ENCODE measurements at regions not wholly inside any gene's neighbourhood (a gene's known extent, or its start where the extent isn't known, plus 50 kb on each side); places are given as distances from the start of the nearest gene placed in this dataset.

GRCh38 chr6:4313044-4313686, 177.8 kb upstream of the ECI2 start:
- DNase-seq = peak; percentile 92

GRCh38 chr6:4311976-4312860, 176.8 kb upstream of the ECI2 start:
- DNase-seq = no peak

DNA sequence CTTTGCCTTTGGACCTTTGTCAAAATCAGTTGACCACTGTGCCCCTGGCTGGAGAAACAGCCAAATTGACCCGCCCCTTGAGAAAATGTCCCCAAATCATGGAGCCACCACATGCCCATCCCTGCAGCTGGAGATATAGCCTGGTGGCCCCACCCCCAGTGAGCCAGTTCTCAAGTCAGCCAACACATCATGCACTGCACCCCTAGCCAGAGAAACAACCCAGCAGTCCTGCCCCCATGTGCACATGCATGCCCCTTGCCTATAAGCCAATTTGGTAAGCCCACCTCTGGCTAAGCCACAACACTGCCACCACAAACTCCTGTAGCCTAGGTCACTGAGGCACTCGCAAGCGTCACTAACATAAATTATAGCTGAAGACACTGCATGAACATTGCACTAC, 174.2 kb upstream of the ECI2 start:
- DNase-seq = no peak

DNA sequence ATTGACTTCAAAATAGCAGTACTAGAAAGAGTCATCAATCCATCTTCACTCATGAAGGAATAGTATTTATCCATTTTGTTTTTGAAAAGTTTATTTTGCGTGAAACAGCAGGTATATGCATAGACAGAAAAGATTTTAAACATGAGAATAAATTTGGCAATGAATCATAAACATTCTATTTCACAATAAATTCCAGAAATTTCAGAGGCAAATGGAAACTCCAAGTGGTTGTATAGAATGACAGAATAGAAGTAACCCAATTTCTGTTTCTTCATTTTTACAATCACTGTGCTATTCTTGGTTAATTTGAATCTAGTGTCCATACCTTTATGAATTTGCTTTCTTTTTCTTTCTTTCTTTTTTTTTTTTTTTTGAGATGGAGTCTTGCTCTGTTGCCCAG, 173.0 kb upstream of the ECI2 start:
- DNase-seq = no peak

- DNase-seq = no peak
Observed at GRCh38 chr6:4304927-4305455, 169.6 kb upstream of the ECI2 start.

GRCh38 chr6:4303638-4304037, 168.3 kb upstream of the ECI2 start:
- DNase-seq = no peak

GRCh38 chr6:4302524-4302923, 167.1 kb upstream of the ECI2 start:
- no peak for DNase-seq

GRCh38 chr6:4301871-4302270, 166.5 kb upstream of the ECI2 start:
- no peak for DNase-seq

- no peak for DNase-seq
Observed at GRCh38 chr6:4300917-4301316, 165.5 kb upstream of the ECI2 start.

DNA sequence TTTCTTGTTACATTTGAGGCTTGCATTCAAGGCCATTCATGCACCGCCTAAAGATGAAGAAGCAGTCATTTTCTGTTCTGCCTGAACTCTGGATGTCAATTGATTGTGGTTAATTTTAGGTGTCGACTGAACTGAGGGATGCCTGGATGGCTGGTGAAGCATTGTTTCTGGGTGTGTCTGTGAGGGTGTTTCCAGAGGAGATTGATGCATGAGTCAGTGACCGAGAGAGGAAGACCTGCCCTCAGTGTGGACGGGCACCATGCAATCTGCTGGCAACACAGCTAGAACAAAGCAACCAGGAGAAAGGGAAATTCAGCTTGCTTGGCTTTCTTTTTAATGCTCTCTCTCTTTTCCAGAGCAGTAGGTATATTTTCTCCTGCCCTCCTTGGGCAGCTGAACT, 164.1 kb upstream of the ECI2 start:
- DNase-seq = no peak

DNA sequence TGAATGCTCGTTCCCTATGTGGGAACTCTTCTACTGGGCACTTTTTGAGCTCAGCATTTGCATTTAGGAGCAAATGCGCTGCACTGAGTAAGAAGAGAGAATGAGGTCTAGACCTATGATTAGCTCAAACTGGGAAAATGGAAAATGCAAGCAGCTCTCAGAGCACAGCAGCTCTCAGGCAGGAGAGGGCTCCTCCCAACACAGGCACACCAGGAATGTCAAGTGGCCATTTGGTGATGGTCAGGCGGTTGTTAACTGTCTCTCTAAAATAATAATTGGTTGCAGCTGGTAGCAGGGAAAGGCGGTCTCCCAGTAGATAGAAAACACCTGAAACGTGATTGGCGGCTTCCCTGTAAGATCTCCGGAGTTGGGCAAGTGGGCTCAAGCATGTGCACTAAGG, 162.0 kb upstream of the ECI2 start:
- no peak for DNase-seq

DNA sequence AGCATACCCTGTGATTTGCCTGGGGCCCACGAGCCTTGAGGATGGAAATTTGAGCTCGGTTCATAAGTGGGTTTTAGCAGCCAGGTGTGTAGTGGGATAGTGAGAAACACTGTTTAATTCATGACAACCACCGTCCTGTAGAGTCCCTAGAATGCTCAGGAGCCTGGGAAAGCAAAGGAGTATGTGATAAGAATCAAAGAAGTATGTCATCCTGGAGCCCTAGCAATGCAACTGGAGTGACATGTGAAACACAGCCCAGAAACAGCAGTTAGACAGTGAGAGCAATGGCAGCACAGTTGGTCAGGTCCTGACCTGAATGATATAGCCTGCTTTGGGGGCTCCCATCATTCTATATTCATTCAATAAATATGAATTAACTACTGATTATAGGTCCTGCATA, 161.2 kb upstream of the ECI2 start:
- no peak for DNase-seq

DNA sequence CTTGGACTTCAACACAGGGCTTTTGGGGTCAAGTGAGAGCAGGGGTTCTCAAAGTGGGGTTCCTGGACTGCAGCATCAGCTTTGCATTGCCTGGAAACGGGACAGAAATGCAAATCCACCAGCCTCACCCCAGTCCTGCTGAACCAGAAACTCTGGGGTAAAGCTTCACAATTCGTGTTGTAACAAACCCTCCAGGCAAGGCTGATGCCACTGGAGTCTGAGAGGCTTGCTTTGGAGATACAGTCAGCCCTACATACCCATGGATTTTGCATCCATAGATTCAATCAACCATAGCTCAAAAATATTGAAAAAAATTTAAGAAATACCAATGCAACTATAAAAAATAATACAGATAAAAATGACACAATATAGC, 160.4 kb upstream of the ECI2 start:
- DNase-seq = no peak

GRCh38 chr6:4295058-4295782, 159.8 kb upstream of the ECI2 start:
- DNase-seq = no peak

- DNase-seq = no peak
Observed at GRCh38 chr6:4294636-4295035, 159.3 kb upstream of the ECI2 start.

DNA sequence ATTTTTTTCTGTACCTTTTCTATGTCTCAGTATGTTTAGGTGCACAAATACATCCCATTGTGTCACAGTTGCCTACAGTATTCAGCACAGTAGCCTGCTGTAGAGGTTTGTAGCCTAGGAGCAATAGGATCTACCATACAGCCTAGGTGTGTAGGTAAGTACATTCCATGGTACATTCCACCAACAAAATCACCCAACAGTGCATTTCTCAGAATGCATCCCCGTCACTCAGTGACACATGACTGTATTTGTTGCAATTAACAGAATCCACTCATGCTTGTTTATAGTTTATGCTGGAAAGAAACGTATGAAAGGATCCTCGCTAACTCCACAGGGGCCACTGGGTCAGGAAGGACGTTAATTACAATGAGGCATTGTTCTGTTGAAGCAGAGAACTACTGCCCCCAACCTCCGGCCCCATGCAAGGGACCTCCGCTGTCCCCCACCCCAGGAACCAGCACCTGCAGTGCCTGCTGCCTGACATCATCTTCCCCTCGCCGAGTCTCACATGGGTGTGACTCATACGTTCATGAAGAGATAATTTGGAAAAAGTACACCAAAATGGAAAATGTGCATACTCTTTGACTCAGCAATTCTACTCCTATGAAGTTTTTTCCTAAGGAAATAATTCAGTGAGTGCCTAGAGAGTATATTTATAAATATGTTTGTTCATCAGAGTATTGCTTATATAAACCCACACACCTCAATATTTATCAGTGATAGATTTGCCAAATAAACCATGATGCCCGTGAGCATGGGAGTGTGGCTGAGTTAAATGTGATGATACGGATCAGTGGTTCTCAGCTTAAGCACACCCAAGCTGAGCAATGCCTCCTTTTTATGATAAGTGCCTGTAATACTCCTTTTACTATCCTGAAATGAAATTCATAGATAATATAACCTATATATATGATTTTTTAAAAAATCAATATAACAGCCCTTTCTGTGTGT, 156.4 kb upstream of the ECI2 start:
- DNase-seq = no peak

- no peak for DNase-seq
Observed at GRCh38 chr6:4289770-4290320, 154.5 kb upstream of the ECI2 start.

- DNase-seq = no peak
Observed at GRCh38 chr6:4287811-4288244, 152.5 kb upstream of the ECI2 start.

DNA sequence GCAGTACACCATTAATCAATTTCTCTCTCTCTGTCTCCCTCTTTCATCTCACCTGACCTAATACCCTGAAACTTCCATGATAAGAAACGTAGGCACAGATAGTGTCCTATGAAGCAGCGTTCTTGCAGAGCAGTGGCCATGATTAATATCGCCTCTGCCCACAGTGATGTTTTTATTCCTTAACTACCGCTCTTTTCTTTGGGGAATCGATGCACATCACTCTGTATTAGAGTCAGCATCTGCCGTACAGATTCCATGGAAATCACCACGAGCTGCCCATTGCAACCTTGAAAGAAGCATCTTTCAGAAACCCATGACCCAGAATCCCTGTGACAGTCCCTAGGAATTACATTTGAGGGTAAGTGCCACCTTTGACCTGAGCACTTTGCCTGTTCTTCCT, 152.0 kb upstream of the ECI2 start:
- DNase-seq = no peak

DNA sequence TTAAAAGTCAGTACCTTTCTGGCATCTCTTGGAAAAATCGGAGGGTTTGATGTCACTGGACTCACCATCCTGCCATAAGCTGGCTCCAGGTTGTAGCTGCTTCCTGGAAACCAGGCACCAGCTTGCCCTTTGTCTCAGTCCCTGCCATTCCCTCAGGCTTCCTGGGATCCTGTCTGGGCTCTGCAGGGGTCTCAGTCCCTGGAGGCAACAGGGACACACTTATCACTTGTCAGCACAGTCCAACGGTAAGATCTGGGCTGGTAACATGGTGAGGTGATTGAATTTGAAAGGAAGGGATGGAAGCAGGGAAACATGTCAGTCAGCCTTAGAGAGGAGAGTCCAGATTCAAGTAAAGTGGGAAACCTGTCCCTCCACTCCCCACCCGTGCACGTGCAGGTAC, 147.6 kb upstream of the ECI2 start:
- DNase-seq = no peak

DNA sequence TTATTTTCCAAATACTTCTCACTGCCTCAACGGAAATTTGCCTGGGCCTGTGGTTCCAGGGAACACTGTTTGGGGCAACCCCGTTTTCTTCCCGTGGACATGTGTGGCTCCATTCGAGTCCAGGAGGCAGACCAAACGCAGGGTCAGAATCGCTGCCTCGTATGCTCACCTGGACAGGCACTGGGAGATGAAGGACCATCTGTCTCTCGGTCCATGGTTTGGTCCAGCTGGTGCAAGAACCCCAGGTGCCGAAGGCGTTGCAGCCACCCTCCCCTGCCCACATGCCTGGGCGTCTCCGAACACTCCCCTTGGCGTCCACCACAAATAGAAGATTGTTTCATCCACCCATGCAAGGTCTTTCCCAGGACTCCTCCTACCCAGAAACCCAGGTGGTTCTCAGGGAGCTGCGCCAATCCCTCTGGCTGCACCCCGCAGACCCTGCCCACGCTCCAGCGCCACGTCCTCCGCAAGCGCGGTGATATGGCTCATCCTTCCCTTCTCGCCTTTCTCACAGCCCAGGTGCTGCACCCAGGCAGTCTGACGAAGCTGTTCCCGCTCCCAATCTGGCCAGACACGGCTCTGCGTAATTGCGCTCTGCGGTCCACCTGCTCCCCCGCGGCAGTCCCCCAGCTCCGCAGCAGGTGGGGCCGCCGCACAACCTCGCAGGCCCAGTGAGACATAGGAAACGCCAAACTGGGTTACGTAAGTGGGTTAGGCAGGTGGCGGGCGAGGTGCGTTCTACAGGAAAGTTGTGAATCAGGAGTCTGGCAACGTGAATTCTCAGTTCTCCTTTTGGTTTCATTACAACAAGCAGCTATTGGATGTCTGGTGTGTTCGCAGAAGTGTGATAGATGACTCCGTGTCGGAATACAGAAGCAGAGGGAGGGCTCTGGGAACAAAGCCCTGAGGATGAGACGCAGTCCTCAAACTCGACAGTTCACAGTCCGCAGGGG, 146.2 kb upstream of the ECI2 start:
- no peak for DNase-seq
